Right lung (tissue), 2 donors: ENCODE measurements at regions not wholly inside any gene's neighbourhood (a gene's known extent, or its start where the extent isn't known, plus 50 kb on each side); places are given as distances from the start of the nearest gene placed in this dataset.
"Not testable (repeated sequence)": the region's sequence is repeated elsewhere in the genome, so short reads cannot be mapped to it uniquely, and the experiment has no call there.

Source experiments
- DNase-seq, 2 donors: peaks; one replicate each; pipeline ENCODE4 v3.0.0-alpha.2; 2013

DNA sequence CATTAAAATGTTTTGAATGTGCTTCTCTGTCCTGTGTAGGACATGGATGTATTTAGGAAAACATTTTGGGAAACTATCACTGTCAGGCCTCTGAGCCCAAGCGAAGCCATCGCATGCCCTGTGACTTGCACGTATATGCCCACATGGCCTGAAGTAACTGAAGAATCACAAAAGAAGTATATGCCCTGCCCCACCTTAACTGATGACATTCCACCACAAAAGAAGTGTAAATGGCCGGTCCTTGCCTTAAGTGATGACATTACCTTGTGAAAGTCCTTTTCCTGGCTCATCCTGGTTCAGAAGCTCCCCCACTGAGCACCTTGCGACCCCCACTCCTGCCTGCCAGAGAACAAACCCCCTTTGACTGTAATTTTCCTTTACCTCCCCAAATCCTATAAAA lies 191.1 kb upstream of the MEIS1 start:
- DNase-seq: not testable (repeated sequence)

DNA sequence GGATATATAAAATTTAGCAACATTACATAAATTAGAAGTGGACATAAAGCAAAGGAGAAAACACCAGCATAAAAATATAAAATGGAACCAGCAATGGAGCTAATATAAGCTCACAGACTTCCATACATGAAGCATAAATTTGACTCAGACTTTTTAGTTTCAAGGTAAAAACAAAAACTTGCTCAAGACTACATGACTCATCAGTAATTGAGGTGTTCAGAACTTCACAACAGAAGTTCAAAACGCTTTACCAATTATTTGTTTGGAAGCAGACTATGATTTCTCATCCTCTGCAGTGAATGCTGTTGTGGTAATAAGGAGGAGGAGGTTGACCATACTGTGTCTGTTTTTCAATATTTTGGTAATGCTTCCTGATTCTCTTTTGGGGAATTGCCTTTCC lies 192.0 kb upstream of the MEIS1 start:
- DNase-seq: not testable (repeated sequence)

- DNase-seq: no peak
These were observed 192.7 kb upstream of the MEIS1 start for GRCh38 chr2:66242099-66242789.

- DNase-seq: peak in 1 of 2 donors; percentile 14
These were observed 194.6 kb upstream of the MEIS1 start for GRCh38 chr2:66240286-66240685.

GRCh38 chr2:66239655-66240054 lies 195.3 kb upstream of the MEIS1 start:
- DNase-seq: no peak

DNA sequence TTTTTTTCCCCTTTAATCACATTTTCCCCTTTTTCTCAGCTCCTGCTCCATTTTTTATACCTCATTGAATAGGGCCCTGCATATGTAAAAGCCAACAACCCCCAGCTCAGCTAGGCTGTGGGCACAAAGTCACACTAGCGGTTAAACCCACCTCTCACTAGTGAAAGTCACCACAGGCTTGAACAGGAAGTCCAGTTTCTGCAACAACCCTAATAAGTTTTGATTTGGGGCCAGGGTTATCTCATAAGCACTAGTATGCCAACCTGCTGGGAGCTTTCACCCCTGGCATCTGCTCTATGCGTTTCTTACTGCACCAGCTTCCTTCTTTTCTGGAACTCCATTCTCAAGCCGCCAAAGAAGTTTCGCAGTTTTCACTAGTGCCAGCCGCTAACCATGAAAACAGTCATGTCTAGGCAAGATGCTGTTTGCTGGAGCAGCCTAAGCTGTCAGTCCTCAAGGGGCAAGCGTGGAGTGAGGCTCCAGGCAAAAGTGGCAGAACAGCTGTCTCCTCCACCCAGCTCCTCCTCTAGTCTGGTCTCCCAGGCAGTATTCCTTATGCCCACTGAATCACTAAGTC lies 197.0 kb upstream of the MEIS1 start:
- no peak for DNase-seq

DNA sequence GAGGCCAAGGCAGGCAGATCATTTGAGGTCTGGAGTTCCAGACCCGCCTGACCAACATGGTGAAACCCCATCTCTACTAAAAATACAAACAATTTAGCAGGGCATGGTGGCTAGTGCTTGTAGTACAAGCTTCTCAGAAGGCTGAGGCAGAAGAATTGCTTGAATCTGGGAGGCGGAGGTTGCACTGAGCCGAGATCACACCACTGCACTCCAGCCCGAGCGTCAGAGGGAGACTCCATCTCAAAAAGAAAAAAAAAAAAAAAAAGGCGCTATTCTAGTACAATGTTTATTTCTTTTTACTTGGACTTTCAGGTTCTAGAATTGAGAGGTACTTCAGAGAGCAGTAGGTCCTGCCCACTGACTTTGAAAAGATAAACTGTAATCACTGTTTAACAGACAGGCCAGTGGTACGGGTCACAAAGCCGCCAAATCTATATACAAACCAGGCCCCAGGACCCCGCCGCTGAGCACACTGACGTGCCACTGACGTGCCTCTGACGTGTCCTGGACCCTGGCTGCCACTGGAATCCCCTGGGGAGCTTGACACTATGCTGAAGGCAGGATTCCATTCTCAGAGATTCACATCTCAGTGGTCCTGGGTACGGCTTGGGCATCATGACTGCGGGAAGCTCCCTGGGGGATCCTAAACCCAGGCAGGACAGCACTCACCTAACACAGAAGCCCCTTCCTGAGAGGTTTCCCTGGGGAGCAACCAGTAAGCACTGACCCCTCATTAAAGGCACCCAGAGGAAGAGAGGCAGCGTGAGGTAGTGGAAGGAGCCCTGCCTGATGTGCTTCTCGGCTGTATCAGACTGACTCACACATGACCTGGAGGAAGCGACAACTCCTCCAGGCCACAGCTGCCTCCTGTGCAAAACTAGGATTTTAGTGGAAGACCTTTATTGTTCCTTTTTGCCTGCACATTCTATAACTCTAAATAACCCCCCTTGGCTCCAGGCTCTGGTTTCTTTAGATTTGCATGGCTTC lies 197.8 kb upstream of the MEIS1 start:
- DNase-seq: no peak

DNA sequence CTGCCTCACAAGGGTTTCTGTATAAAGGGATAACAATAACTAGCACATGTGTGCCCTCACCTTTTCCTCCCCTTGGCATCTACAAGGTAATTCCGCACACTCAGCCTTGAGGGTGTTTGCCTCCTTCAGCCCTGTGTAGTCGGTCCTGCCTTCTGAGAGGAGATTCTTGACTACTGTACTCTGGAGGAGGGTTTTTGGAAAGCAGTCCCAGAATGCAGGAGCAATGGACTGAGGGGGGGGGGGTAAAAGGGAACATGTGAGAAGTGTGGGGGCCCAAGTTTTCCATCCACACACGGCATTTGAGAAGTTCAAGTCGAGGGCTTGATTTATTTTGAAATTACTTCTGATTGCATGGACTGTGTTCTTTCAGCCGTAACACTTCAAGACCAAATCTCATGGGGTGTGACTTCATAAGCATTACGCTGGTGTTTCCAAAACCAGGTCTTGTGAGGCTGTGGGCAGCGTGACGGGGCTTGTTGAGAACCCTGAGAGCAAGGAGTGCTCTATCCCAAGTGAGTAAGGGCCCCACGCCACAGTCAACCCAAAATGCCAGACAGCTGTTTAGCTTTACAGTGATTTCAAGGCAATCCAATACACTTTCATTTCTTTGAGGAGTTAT lies 198.7 kb upstream of the MEIS1 start:
- DNase-seq: no peak

- no peak for DNase-seq
These were observed 199.5 kb upstream of the MEIS1 start for GRCh38 chr2:66235428-66235827.

DNA sequence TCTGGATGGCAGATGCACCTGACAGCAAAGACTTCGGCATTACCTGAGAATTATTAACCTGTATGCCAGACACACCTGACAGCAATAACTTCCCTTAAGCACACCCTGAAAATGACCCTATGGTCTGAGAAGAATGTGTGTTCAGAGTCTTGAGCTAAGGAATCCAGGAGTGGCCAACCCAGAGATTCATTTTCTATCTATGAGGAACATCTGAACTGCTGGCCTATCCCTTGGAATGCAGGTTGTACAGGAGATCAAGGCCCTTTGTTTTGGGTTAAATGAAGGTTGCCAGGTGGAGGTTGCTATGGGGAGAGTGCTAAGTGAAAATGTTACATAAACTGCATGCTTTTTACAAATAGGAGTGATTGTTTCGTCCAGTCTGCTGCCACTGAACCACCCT lies 200.9 kb upstream of the MEIS1 start:
- DNase-seq: no peak

GRCh38 chr2:66228128-66228547 lies 206.8 kb upstream of the MEIS1 start:
- DNase-seq: no peak

DNA sequence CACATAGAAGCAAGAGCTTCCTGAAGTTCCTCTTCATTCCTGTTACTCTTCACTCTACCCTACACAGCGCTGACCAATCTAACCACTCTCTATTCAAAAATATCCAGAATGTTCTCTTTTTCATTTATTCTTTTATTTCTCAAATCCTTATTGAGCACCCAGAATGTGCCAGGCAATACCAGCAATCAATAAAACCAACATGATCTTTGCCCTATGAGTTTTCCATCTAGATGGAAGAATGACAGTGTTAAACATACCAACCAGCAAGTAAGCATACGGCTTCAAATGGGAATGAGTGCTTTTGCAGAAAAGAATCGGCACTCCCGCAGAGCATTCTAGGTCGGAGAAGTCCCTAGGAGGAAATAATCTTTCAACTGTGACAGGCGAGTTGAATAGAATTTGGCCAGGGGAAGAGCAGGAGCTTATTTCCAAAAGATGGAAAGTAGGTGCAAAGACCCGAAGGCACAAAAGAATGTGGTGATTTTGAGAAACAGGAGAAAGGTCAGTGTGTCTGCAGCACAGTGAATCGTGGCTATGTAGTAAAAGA lies 217.8 kb upstream of the MEIS1 start:
- DNase-seq: no peak

DNA sequence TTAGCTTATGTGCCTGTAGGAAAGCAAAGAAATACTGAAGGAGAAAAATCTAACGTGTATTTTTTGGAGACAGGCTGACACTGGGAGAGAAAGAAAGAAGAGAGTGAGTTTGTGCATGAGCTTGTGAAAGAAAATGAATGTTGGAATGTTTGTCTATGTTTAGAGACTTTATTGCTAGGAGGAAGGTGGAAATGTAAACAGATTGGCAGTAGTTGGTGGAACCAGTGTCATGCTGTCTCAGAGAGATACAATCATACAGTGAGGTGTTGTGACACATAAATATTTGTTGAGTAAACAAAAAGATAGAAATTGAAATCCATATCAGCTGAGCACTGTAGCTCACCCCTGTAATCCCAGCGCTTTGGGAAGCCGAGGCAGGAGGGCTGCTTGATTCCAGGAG lies 222.2 kb upstream of the MEIS1 start:
- DNase-seq: no peak

DNA sequence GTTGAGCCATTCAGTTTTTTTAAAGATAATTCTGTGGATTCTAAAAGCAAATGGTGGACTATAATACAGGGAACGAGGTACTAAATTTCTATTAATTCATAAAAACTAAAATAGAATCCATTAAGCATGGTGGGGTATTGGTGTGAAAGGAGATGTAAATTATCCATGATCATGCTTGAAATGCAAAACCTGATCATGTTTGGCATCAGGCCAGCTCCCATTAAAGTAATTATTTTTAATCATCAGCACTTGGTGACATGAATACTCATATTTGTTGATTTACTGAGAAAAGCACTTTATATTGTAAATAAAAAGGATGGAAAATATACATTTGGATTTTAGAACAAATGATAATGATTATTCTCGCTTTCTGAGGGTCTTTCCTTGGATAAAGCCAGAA lies 232.3 kb upstream of the MEIS1 start:
- DNase-seq: no peak

GRCh38 chr2:66201242-66201641 lies 233.7 kb upstream of the MEIS1 start:
- DNase-seq: no peak

DNA sequence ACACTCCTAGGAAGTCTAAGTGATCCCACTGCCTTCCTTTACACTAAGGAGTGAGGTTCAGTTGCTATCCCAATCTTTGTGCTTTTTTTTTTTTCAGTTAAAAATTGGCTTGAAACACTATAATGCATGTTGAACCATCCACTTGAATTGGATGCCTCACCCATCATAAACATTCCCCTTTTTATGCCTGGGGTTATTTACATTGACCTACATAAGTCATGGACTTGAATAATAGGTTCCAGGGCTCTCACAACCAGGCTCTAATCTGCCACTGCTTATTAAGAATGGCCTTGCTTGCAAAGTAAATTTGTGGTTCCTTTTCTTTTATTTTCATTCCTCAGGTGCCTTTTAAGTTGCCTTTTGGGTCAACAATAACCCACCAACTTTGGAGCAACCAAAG lies 236.1 kb upstream of the MEIS1 start:
- DNase-seq: no peak

DNA sequence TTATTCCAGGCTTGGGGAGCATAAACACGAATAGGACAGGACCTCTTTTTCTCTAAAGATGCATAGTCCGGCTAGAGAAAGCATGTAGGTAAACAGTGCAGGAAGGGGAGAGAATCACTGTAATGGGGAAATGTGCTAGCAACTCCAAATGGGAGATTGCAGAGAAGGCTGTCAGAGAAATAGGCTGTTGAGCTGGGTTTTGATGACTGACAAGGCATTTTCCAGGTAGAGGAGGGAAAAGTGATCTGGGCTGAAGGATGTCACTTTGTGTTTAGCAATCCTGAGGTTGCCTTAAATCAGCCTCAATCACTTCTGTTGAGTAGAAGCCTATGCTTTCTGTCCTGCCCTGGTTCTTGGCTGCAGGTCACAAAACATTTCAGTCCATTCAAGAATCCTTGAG lies 242.0 kb upstream of the MEIS1 start:
- no peak for DNase-seq

GRCh38 chr2:66191311-66191710 lies 243.6 kb upstream of the MEIS1 start:
- DNase-seq: no peak

DNA sequence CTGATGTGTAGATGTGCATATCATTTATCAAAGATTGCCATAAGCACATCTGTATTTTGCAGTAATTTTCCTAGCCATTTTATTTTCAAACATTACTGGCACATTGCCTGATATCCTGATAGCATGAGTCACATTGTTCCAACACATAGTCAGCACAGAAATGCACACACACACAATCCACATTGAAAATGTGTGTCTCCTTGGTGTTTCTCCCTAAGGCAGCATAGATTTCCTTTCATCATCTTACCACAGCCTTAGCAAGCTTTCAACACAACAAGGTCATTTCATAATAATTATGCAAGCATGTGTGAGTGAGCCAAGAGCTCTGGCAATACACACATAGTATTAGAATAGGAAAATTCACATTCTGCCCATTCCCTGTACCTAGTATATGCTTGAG lies 245.4 kb upstream of the MEIS1 start:
- peak; percentile 71 to 85 for DNase-seq

DNA sequence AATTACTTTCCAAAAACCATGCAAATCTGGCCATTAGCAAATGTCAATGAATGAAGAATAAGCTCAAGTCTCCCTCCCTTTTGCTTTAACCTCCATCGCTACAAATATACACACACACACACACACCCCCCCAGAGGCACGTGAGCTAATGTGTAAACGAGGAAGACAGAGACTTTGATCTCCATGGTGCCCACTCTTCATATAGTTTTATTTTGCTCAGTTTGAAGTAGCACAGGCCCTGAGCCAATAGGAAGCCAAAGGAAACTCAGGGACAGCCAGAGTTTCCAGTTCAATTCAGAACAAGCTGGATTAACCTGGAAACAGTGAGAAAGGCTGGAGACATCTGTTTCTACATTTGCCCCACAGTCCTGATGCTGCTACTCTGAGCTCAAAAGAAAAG lies 248.4 kb upstream of the MEIS1 start:
- DNase-seq: peak; percentile 28 to 29

DNA sequence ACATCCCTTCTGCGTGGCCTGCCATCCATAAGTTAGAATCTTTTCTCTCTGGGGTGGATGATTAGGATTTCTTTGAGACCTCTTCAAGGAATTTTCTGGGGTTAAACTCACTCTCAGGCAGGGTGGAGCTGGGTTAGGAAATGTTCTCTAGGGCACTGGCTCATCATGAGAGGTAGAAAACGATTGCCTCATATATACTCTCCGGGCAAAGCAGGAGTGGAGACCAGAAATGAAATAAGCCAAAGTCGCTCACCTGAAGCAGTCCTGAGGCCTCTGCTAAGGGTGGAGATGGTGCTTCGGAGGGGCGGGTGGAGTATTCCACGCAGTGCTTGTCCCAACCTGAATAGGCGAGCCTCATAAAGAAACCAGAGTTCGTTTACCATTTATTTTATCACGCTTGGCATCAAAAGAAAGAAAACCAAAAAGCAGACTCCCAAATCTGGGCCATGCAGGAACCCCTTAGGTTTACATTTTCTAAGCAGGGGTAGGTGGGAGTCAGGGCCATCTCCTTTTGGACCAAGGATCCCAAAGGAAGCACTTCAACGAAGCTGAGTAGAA lies 249.3 kb upstream of the MEIS1 start:
- no peak for DNase-seq
